ENCODE measurements at regions not wholly inside any gene's neighbourhood (a gene's known extent, or its start where the extent isn't known, plus 50 kb on each side); places are given as distances from the start of the nearest gene placed in this dataset.

- TF ChIP-seq EZH2phosphoT487 (IDR thresholded peaks at IDR 0.05) (no peak), CTCF (IDR thresholded peaks at IDR 0.05) (no peak), EZH2 (IDR thresholded peaks at IDR 0.05) (no peak)
- Histone ChIP-seq H3K79me2 (ENCODE audit: low read depth) (no peaks in the 10 kb centered on the region), H3K9ac (no peak overlapping the region), H3K9me3 (ENCODE audit: low read depth) (no peaks in the 10 kb centered on the region), H3K4me2 (no peak overlapping the region), H2AFZ (replicated peaks) (no peak overlapping the region), H4K20me1 (ENCODE audit: low read depth) (no peaks in the 10 kb centered on the region), H3K4me1 (peaks cover 4% of the 10 kb centered on the region), H3K27me3 (no peaks in the 10 kb centered on the region), H3K4me3 (no peak overlapping the region), H3K27ac (no peak overlapping the region), H3K36me3 (no peaks in the 10 kb centered on the region), H3F3A (ENCODE audit: low read depth) (no peaks in the 10 kb centered on the region)
- DNase-seq (ENCODE audit: low spot score): no peak
- H3K36me3 Mint-ChIP-seq: no peaks in the 10 kb centered on the region
- H3K27ac Mint-ChIP-seq: no peak overlapping the region
- no peaks in the 10 kb centered on the region for H3K9me3 Mint-ChIP-seq
- no peak overlapping the region for H3K4me3 Mint-ChIP-seq
- no peaks in the 10 kb centered on the region for H3K27me3 Mint-ChIP-seq (ENCODE audit: insufficient read depth, low read depth)
- peaks cover 2% of the 10 kb centered on the region for H3K4me1 Mint-ChIP-seq
These were observed 252.0 kb downstream of the MRPS30 start for GRCh38 chr5:45060724-45061123.

GRCh38 chr5:45062044-45062443 is 253.3 kb downstream of the MRPS30 start:
- H3K9ac ChIP-seq: no peak overlapping the region
- no peak overlapping the region for H3K4me2 ChIP-seq
- no peak for DNase-seq (ENCODE audit: low spot score)
- no peaks in the 10 kb centered on the region for H3K27me3 ChIP-seq
- no peaks in the 10 kb centered on the region for H3F3A ChIP-seq (ENCODE audit: low read depth)
- H3K36me3 Mint-ChIP-seq: no peaks in the 10 kb centered on the region
- no peaks in the 10 kb centered on the region for H3K9me3 ChIP-seq (ENCODE audit: low read depth)
- no peak overlapping the region for H3K4me3 ChIP-seq
- no peak overlapping the region for H3K27ac ChIP-seq
- no peak overlapping the region for H2AFZ ChIP-seq (replicated peaks)
- H3K27ac Mint-ChIP-seq: no peak overlapping the region
- no peaks in the 10 kb centered on the region for H3K4me1 Mint-ChIP-seq
- no peaks in the 10 kb centered on the region for H3K9me3 Mint-ChIP-seq
- H4K20me1 ChIP-seq (ENCODE audit: low read depth): no peaks in the 10 kb centered on the region
- H3K4me3 Mint-ChIP-seq: no peak overlapping the region
- no peak for TF ChIP-seq EZH2 (IDR thresholded peaks at IDR 0.05)
- TF ChIP-seq CTCF (IDR thresholded peaks at IDR 0.05): no peak
- no peak for TF ChIP-seq EZH2phosphoT487 (IDR thresholded peaks at IDR 0.05)
- peaks cover 3% of the 10 kb centered on the region for H3K4me1 ChIP-seq
- no peaks in the 10 kb centered on the region for H3K36me3 ChIP-seq
- no peaks in the 10 kb centered on the region for H3K79me2 ChIP-seq (ENCODE audit: low read depth)
- H3K27me3 Mint-ChIP-seq (ENCODE audit: insufficient read depth, low read depth): no peaks in the 10 kb centered on the region

GRCh38 chr5:45081082-45081481 is 272.3 kb downstream of the MRPS30 start:
- H3K4me1 Mint-ChIP-seq: no peaks in the 10 kb centered on the region
- peaks cover 3% of the 10 kb centered on the region for H3K9me3 Mint-ChIP-seq
- no peak for DNase-seq (ENCODE audit: low spot score)
- Histone ChIP-seq H2AFZ (replicated peaks) (no peak overlapping the region), H3K9me3 (ENCODE audit: low read depth) (no peaks in the 10 kb centered on the region), H3K4me3 (no peak overlapping the region), H3K4me2 (no peak overlapping the region), H3K27me3 (no peaks in the 10 kb centered on the region), H4K20me1 (ENCODE audit: low read depth) (no peaks in the 10 kb centered on the region), H3K27ac (no peak overlapping the region), H3K36me3 (no peaks in the 10 kb centered on the region), H3K4me1 (no peaks in the 10 kb centered on the region), H3F3A (ENCODE audit: low read depth) (no peaks in the 10 kb centered on the region), H3K79me2 (ENCODE audit: low read depth) (no peaks in the 10 kb centered on the region), H3K9ac (no peak overlapping the region)
- no peak overlapping the region for H3K4me3 Mint-ChIP-seq
- TF ChIP-seq CTCF (IDR thresholded peaks at IDR 0.05): no peak
- no peak for TF ChIP-seq EZH2phosphoT487 (IDR thresholded peaks at IDR 0.05)
- TF ChIP-seq EZH2 (IDR thresholded peaks at IDR 0.05): no peak
- H3K27me3 Mint-ChIP-seq (ENCODE audit: insufficient read depth, low read depth): peaks cover 6% of the 10 kb centered on the region
- H3K36me3 Mint-ChIP-seq: no peaks in the 10 kb centered on the region
- no peak overlapping the region for H3K27ac Mint-ChIP-seq

GRCh38 chr5:45089870-45090269 is 281.1 kb downstream of the MRPS30 start:
- Histone ChIP-seq H3K4me2 (no peak overlapping the region), H3K9me3 (ENCODE audit: low read depth) (no peaks in the 10 kb centered on the region), H3K79me2 (ENCODE audit: low read depth) (no peaks in the 10 kb centered on the region), H3K9ac (no peak overlapping the region), H3K36me3 (no peaks in the 10 kb centered on the region), H3K4me3 (no peak overlapping the region), H4K20me1 (ENCODE audit: low read depth) (no peaks in the 10 kb centered on the region), H3K27ac (no peak overlapping the region), H3F3A (ENCODE audit: low read depth) (no peaks in the 10 kb centered on the region), H3K4me1 (no peaks in the 10 kb centered on the region), H2AFZ (replicated peaks) (no peak overlapping the region), H3K27me3 (no peaks in the 10 kb centered on the region)
- no peaks in the 10 kb centered on the region for H3K9me3 Mint-ChIP-seq
- DNase-seq (ENCODE audit: low spot score): no peak
- H3K27ac Mint-ChIP-seq: no peak overlapping the region
- no peaks in the 10 kb centered on the region for H3K4me1 Mint-ChIP-seq
- no peak overlapping the region for H3K4me3 Mint-ChIP-seq
- TF ChIP-seq CTCF (IDR thresholded peaks at IDR 0.05) (no peak), EZH2 (IDR thresholded peaks at IDR 0.05) (no peak), EZH2phosphoT487 (IDR thresholded peaks at IDR 0.05) (no peak)
- H3K27me3 Mint-ChIP-seq (ENCODE audit: insufficient read depth, low read depth): no peaks in the 10 kb centered on the region
- no peaks in the 10 kb centered on the region for H3K36me3 Mint-ChIP-seq

Data from neural progenitor cell (in vitro differentiated cells).